HG03064 (cell line): ENCODE measurements at regions not wholly inside any gene's neighbourhood (a gene's known extent, or its start where the extent isn't known, plus 50 kb on each side); places are given as distances from the start of the nearest gene placed in this dataset.

Experiments used
- ATAC-seq: cut with Tn5 transposase; IDR thresholded peaks from one replicate; pipeline ENCODE4 v1.9.1; 2021; ENCODE audit warnings: low read depth; ENCODE audit not compliant: unreplicated experiment

DNA sequence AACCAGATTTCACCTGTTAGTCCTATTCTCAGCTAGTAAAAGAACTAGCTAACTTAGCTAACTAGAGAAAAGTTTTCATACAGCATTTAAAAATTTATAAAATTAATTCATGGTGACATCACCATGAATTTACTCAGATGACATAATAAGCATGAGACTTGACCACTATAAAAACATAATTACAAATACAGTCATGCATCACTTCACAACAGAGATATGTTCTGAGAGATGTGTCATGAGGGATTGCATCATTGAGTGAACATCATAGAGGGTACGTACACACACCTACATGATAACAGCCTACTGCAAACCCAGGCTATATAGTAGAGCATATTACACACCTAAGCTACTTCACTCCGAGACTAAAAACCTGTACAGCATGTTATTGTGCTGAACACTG lies 481.3 kb upstream of the CHAC2 start:
- ATAC-seq: no peak

DNA sequence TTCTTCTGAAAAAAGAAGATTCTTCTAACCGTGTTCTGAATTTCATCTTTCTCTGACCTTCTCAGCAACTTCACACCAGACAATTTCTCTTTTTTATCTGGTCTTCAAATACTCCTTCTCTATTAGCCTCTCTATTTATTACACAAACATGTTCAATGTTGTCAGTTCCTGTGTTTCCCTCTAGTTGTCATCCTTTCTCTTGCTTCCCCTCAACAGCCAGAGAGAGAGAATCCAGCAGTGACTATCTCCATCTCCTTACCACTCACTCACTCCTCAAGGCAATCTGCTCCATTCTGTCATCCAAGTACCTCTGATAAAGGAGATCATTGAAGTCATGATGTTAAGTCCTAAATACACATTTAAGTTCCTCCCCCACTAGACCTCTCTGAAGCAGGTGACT lies 491.9 kb upstream of the CHAC2 start:
- ATAC-seq: no peak

DNA sequence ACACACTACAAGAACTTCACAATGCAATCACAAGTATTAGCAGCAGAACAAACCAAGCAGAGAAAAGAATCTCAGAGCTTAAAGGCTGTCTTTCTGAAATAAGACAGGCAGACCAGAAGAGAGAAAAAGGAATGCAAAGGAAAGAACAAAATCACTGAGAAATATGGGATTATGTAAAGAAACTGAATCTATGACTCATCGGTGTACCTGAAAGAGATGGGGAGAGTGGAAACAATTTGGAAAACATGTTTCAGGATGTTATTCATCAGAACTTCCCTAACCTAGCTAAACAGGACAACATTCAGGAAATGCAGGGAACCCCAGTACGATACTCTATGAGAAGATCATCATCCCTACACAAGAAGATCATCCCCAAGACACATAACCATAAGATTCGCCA lies 499.0 kb upstream of the CHAC2 start:
- no peak for ATAC-seq

- no peak for ATAC-seq
Measured at GRCh38 chr2:53268086-53268485, 499.5 kb upstream of the CHAC2 start.

- no peak for ATAC-seq
Measured at GRCh38 chr2:53265544-53266299, 501.9 kb upstream of the CHAC2 start.

DNA sequence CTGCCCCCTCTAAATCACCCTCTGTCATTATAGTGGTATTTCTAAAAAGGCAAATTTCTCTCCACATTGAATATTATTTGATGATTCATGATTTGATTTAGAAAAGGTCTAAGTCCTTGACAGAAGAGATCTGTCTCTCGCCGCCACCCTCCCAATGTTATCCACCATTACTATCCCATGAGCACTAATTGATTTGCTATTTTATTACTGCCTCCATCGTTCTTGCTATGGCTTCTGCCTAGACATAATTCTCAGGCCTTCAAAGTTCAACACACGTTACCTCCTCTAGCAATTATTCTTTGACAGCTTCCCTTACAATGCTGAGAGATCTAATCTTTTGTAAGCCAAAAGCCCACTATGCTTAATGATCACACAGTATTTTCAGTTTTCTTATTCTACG lies 507.0 kb upstream of the CHAC2 start:
- no peak for ATAC-seq

DNA sequence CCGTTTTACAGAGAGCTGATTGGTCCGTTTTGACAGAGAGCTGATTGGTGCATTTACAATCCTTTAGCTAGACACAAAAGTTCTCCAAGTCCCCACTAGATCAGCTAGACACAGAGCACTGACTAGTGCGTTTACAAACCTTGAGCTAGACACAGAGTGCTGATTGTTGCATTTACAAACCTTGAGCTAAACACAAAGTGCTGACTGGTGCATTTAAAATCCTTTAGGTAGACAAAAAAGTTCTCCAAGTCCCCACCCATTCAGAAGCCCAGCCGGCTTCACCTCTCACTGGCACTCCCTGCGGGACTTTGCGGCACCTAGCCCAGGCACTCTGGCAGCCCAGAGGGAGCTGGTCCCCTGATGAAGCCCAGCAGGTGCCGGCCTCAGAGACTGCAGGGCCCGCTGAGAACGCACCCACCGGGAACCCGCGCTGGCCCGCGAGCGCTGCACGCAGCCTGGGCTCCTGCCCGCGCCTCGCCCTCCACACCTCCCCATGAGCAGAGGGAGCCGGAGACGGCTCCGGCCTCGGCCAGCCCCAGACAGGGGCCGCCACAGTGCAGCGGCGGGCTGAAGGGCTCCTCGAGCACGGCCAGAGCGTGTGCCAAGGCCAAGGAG lies 508.1 kb upstream of the CHAC2 start:
- no peak for ATAC-seq

GRCh38 chr2:53257287-53257686 lies 510.3 kb upstream of the CHAC2 start:
- no peak for ATAC-seq

DNA sequence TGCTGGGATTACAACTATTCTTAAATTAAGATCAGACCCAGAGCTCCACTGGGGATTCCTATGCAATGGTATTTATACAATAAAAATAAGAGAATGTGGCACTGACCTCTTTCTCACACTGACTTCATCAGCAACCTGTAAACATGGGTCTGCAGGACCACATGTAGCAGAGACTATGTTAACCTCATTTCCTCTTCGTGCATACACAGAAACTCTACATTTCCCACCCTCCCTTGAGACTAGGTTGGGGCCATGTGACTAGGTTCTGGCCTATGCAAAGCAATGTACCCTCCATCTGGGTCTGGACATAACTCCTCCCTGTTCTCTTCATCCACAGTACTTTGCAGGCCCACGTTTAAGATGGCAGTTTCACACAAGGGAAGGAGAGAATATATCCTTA lies 514.4 kb upstream of the CHAC2 start:
- no peak for ATAC-seq

DNA sequence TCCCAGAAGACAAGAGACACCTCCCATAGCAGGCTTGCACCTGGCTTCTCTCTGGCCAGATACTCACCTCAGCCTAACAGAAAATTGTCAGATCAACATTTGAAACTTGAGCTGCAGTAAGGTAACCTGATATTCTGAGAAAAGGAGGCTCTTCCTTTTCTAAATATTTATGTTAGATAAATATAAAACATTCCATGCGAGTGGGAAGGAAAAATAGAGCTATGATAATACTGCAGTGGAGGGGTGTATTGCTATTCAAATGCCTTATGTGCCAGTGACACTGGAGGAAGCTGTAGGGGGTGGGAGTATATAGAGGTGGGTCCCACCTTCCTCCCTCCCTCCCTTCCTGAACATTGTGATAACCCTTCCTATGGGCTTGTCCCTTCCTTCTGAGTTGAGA lies 515.5 kb upstream of the CHAC2 start:
- no peak for ATAC-seq

- no peak for ATAC-seq
Measured at GRCh38 chr2:53247956-53248735, 519.5 kb upstream of the CHAC2 start.

DNA sequence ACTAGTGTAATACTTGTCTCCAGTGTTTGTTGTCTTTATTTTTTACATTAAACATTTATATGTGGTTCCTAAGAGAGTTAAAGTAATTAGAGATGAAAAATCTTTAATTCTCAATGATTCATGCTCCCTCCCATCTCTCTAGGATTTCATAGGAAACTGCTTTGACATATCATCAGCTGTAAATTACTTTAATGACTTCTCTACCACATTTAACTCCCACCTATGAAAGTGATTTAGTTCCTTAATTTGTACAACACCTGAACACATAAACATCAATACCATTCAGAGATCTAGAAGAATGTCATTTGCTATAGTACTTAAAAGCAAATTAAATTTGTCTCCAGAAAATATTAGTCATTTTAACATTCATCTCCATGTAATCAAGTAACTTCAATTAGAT lies 524.2 kb upstream of the CHAC2 start:
- ATAC-seq: no peak

GRCh38 chr2:53242090-53242489 lies 525.5 kb upstream of the CHAC2 start:
- no peak for ATAC-seq

GRCh38 chr2:53235836-53236582 lies 531.6 kb upstream of the CHAC2 start:
- ATAC-seq: no peak

DNA sequence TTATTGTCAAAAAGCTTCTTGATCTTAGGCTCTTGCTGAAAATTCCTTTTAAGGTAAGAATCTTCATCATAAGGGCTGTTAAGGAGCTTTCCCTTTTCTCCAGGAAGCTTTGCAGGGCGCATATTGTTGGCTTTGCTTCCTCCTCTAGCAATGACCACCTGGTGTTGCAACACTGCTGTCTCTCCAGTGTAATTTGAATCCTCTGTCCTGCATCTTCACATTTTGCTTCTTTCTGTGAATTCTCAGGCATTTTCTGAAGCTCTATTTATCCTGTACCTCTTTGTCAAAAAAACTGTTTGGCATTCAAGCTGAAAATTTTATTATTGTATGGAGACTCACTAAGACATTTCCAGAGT lies 533.1 kb upstream of the CHAC2 start:
- no peak for ATAC-seq

DNA sequence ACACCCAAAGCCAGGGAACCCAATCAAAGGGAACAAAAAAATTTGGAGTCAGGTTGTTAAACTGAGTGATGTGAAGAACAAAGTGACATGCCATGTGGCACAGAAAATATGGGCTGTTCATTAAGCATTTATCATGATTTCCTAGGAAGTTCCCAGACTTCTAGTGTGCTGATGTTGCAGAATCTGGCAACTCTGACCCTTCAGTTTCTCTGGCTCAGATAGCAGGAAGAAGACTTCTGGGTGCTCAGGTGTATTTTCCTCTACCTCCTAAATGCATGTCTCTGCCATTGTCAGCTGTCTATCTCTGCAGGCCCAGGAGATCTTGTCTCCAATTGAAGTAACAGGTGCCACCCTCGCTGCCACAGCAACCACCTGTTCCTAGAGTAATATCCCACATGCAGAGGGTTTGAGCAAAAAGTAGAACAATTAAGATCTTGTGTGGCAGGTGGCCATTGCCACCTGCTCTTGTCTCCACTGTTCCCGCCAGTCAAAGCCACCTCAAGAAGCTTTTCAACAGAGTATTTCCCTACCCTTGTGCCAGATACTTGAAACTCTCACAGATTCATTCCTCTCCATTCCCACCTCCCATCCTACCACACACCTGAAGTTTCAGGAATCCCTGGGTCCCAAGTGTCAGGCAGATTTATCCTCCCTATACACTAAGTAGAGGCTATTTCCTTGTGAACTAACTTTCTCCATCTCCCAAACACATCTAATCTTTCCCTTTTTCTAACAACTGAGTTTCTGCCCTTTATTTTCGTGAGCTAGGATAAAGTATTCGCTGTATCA lies 533.7 kb upstream of the CHAC2 start:
- ATAC-seq: no peak

DNA sequence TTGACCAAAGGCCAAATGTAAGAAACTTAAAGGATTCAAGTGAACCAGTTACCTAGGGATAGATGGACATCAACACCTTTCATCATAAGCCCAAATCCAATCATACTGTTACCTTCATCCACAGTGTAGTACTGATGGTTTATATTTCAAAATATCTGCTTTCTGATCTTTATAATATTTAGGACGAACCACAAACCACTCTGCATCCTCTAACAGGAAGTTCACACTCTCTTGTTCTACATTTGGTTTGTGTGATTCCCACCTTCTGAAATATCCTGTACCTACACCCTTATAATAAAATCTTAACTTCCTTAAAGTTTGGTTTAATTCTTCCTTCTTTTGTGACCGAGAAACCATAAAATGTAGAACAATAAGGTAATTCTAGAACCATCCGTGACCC lies 535.7 kb upstream of the CHAC2 start:
- ATAC-seq: no peak

DNA sequence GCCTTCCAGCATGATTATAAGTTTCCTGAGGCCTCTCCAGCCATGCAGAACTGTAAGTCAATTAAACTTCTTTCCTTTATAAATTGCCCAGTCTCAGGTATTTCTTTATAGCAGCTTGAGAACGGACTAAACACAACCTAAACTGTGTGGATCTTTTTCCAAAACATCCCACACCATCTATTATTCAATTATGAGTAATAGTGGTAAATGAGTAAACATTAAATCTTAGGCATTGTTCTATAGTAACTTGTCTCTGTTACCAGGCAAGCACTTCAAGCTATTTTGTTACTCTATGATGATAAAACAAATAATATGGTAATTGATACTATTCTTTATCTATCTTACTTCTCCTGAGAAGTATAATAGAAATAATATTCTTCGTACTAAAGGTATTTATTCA lies 536.9 kb upstream of the CHAC2 start:
- no peak for ATAC-seq

- no peak for ATAC-seq
Measured at GRCh38 chr2:53227535-53227934, 540.1 kb upstream of the CHAC2 start.

- ATAC-seq: no peak
Measured at GRCh38 chr2:53220969-53221368, 546.6 kb upstream of the CHAC2 start.
